Osteocyte (in vitro differentiated cells): ENCODE measurements at regions not wholly inside any gene's neighbourhood (a gene's known extent, or its start where the extent isn't known, plus 50 kb on each side); places are given as distances from the start of the nearest gene placed in this dataset.

Experiments used
- DNase-seq: peaks from one replicate; pipeline ENCODE4 v3.0.0; 2021; ENCODE audit warnings: mixed read lengths; ENCODE audit not compliant: unreplicated experiment; ENCODE audit errors: extremely low spot score
- H3K27ac Mint-ChIP-seq: one replicate; pipeline ENCODE4 v1.8.0; 2021; ENCODE audit warnings: mild to moderate bottlenecking, mixed read lengths; ENCODE audit not compliant: unreplicated experiment
- H3K27me3 Mint-ChIP-seq: one replicate; pipeline ENCODE4 v1.8.0; 2021; ENCODE audit warnings: mixed read lengths; ENCODE audit not compliant: unreplicated experiment
- H3K36me3 Mint-ChIP-seq: one replicate; pipeline ENCODE4 v1.8.0; 2021; ENCODE audit warnings: mixed read lengths; ENCODE audit not compliant: unreplicated experiment
- H3K4me1 Mint-ChIP-seq: one replicate; pipeline ENCODE4 v1.8.0; 2021; ENCODE audit warnings: mixed read lengths; ENCODE audit not compliant: unreplicated experiment
- H3K4me3 Mint-ChIP-seq: one replicate; pipeline ENCODE4 v1.8.0; 2021; ENCODE audit warnings: mild to moderate bottlenecking, moderate library complexity, mixed read lengths; ENCODE audit not compliant: unreplicated experiment
- H3K9me3 Mint-ChIP-seq: one replicate; pipeline ENCODE4 v1.8.0; 2021; ENCODE audit warnings: mixed read lengths; ENCODE audit not compliant: unreplicated experiment
- CTCF ChIP-seq: fragments of 200-600 bp; sonication (generic); IDR thresholded peaks from 2 replicates; pipeline ENCODE4 v1.5.0; 2021; ENCODE audit warnings: antibody characterized with exemption, mild to moderate bottlenecking, moderate library complexity

GRCh38 chr2:20563251-20563650 is 87.6 kb downstream of the HS1BP3 start:
- Mint-ChIP-seq H3K4me3 (no peak overlapping the region), H3K36me3 (no peaks in the 10 kb centered on the region), H3K9me3 (no peaks in the 10 kb centered on the region), H3K27ac (no peak overlapping the region), H3K27me3 (no peaks in the 10 kb centered on the region), H3K4me1 (peaks cover 15% of the 10 kb centered on the region)
- no peak for TF ChIP-seq CTCF
- DNase-seq = no peak

GRCh38 chr2:20563833-20564232 is 87.1 kb downstream of the HS1BP3 start:
- H3K36me3 Mint-ChIP-seq = no peaks in the 10 kb centered on the region
- no peaks in the 10 kb centered on the region for H3K27me3 Mint-ChIP-seq
- no peaks in the 10 kb centered on the region for H3K9me3 Mint-ChIP-seq
- no peak for TF ChIP-seq CTCF
- peaks cover 17% of the 10 kb centered on the region for H3K4me1 Mint-ChIP-seq
- DNase-seq = no peak
- no peak overlapping the region for H3K4me3 Mint-ChIP-seq
- H3K27ac Mint-ChIP-seq = no peak overlapping the region

DNA sequence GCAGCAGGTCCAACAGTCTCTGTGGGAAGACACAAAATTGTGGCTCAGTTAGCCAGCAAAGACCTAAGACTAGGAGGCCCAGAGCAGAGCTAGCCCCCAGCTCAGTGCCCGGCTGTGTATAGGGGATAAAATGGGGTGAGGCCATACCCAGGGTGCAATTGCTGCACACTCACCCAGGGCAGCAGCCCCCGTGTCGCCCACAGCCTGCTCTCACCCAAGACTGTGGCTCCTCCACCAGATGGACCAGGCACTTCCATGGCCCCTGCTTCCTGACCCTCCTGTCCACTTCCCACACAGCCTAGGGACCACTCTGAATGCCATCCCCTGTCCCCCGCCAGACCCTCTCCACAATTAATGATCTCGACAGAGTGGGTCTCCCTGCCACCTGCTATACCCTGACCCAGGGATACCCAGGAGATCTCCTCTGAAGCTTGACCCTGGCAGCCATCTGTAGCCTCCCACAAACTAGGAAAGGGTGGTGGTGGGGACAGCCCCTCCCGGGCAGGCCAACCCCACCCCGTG is 85.7 kb downstream of the HS1BP3 start:
- Mint-ChIP-seq H3K4me3 (no peak overlapping the region), H3K4me1 (peaks cover 28% of the 10 kb centered on the region), H3K36me3 (no peaks in the 10 kb centered on the region), H3K27me3 (no peaks in the 10 kb centered on the region), H3K9me3 (no peaks in the 10 kb centered on the region), H3K27ac (no peak overlapping the region)
- no peak for TF ChIP-seq CTCF
- DNase-seq = no peak

DNA sequence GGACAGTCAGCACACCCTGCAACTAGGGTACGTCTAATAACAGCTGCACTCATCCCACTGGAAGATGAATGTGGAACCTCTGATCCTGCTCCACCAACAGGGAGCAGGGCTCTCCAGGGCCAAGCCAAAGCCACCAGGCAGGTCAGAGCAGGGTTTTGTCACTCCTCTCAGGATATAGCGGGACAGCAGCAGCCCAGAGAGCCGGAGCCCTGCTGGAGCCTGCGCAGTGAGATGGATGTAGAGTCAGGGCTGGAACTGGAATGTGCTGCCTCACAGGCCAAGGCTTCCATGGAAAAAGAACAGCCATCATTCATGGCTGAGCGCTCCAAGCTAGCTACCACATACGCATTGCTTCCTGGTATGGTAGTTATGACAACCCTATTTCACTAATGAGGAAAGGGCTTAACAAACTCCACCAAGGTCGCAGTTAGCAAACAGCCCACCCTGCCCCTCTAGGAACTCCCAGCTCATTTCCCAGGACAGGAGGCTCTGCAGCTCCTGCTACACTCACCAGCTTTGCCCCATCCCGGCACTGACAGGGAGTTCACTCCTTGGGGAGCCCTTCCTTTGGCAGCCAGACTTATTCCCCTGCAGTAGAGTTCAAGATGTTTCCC is 85.2 kb downstream of the HS1BP3 start:
- Mint-ChIP-seq H3K4me1 (peaks cover 26% of the 10 kb centered on the region), H3K9me3 (no peaks in the 10 kb centered on the region), H3K27me3 (no peaks in the 10 kb centered on the region), H3K4me3 (no peak overlapping the region), H3K27ac (no peak overlapping the region), H3K36me3 (no peaks in the 10 kb centered on the region)
- DNase-seq = no peak
- no peak for TF ChIP-seq CTCF

GRCh38 chr2:20566331-20566730 is 84.6 kb downstream of the HS1BP3 start:
- DNase-seq = no peak
- no peak for TF ChIP-seq CTCF
- Mint-ChIP-seq H3K27ac (no peak overlapping the region), H3K9me3 (no peaks in the 10 kb centered on the region), H3K4me1 (peaks cover 24% of the 10 kb centered on the region), H3K27me3 (no peaks in the 10 kb centered on the region), H3K36me3 (no peaks in the 10 kb centered on the region), H3K4me3 (no peak overlapping the region)
